Left renal pelvis (tissue), 4 donors: ENCODE measurements at regions not wholly inside any gene's neighbourhood (a gene's known extent, or its start where the extent isn't known, plus 50 kb on each side); places are given as distances from the start of the nearest gene placed in this dataset.

Source experiments
- DNase-seq, 4 donors: peaks; one replicate each; pipeline ENCODE4 v3.0.0-alpha.2; 2013; ENCODE audit warnings: low read depth in 4 of 4, low spot score in 3 of 4

- DNase-seq, result no peak
Observed at GRCh38 chr13:32960626-32961025, 55.6 kb upstream of the KL start.

- DNase-seq, result no peak
Observed at GRCh38 chr13:32961724-32962123, 54.5 kb upstream of the KL start.

GRCh38 chr13:32962342-32962741 is 53.9 kb upstream of the KL start:
- DNase-seq, result no peak

- DNase-seq, result no peak
Observed at GRCh38 chr13:32964987-32965386, 51.2 kb upstream of the KL start.
